Gastroesophageal sphincter (tissue), 3 donors: ENCODE measurements at regions not wholly inside any gene's neighbourhood (a gene's known extent, or its start where the extent isn't known, plus 50 kb on each side); places are given as distances from the start of the nearest gene placed in this dataset.

ENCODE experiments used
- EP300 ChIP-seq: sonication (generic); formaldehyde crosslinking; IDR thresholded peaks from one replicate; pipeline ENCODE4 v1.6.1; 2017; ENCODE audit warnings: antibody characterized with exemption, mild to moderate bottlenecking
- POLR2A ChIP-seq, 2 donors: fragments of 450-650 bp; IDR thresholded peaks; one replicate each; pipeline ENCODE4 v1.6.1; 2017; ENCODE audit warnings: antibody characterized with exemption in 2 of 2, mild to moderate bottlenecking in 2 of 2, moderate library complexity in 1 of 2
- POLR2AphosphoS5 ChIP-seq: sonication (generic); formaldehyde crosslinking; IDR thresholded peaks from one replicate; pipeline ENCODE4 v1.6.1; 2017; ENCODE audit warnings: antibody characterized with exemption
- TF ChIP-seq, protein P1 (sequence below), 4 experiments: fragments of 200-600 bp in 2 of 4; fragments of 450-650 bp in 2 of 4; sonication (generic) in 1 of 4; IDR thresholded peaks; one replicate each; pipeline ENCODE4 v1.5.1; 2017 to 2019; ENCODE audit warnings: antibody characterized with exemption in 4 of 4, mild to moderate bottlenecking in 2 of 4, moderate library complexity in 2 of 4

GRCh38 chr16:63856537-63856936 lies 1265.3 kb downstream of the CDH11 start:
- TF ChIP-seq, protein P1, sequence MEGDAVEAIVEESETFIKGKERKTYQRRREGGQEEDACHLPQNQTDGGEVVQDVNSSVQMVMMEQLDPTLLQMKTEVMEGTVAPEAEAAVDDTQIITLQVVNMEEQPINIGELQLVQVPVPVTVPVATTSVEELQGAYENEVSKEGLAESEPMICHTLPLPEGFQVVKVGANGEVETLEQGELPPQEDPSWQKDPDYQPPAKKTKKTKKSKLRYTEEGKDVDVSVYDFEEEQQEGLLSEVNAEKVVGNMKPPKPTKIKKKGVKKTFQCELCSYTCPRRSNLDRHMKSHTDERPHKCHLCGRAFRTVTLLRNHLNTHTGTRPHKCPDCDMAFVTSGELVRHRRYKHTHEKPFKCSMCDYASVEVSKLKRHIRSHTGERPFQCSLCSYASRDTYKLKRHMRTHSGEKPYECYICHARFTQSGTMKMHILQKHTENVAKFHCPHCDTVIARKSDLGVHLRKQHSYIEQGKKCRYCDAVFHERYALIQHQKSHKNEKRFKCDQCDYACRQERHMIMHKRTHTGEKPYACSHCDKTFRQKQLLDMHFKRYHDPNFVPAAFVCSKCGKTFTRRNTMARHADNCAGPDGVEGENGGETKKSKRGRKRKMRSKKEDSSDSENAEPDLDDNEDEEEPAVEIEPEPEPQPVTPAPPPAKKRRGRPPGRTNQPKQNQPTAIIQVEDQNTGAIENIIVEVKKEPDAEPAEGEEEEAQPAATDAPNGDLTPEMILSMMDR (IDR thresholded peaks at IDR 0.05): no peak
- no peak for TF ChIP-seq POLR2AphosphoS5
- TF ChIP-seq POLR2A (IDR thresholded peaks at IDR 0.05): no peak
- TF ChIP-seq EP300: no peak
